AG04450 (cell line): ENCODE measurements at regions not wholly inside any gene's neighbourhood (a gene's known extent, or its start where the extent isn't known, plus 50 kb on each side); places are given as distances from the start of the nearest gene placed in this dataset.

Source experiments
- CTCF ChIA-PET: fragments of 300-600, 350-600 bp; formaldehyde crosslinking; extraction: SDS; loops from one replicate; lab custom pipeline; 2022; ENCODE audit warnings: antibody characterized with exemption, inconsistent platforms; lab: Charles Lee
- POLR2A ChIA-PET: fragments of 350-600 bp; formaldehyde crosslinking; extraction: SDS; loops from one replicate; lab custom pipeline; 2021; ENCODE audit warnings: antibody characterized with exemption, inconsistent platforms; lab: Yijun Ruan, JAX
- DNase-seq: peaks from one replicate; pipeline ENCODE4 v3.0.0-alpha.2; 2011; ENCODE audit warnings: low read depth, low spot score
- H3K27ac ChIP-seq: one replicate; pipeline ENCODE4 v1.5.1; 2012; ENCODE audit warnings: low read depth, low read length, control low read depth
- H3K27me3 ChIP-seq: one replicate; pipeline ENCODE4 v1.6.0; 2012; ENCODE audit warnings: low read length; ENCODE audit not compliant: control insufficient read depth, insufficient read depth
- H3K4me3 ChIP-seq: 2 replicates; pipeline ENCODE4 v1.5.1; 2011; ENCODE audit warnings: mild to moderate bottlenecking, low read depth, low read length, control low read depth
- H3K9me3 ChIP-seq: 2 replicates; pipeline ENCODE4 v1.5.1; 2012; ENCODE audit warnings: low read length; ENCODE audit not compliant: control insufficient read depth, insufficient read depth
- CTCF ChIP-seq: IDR thresholded peaks from 2 replicates; pipeline ENCODE4 v1.5.1; 2011; ENCODE audit warnings: low read depth, low read length, control low read depth, inconsistent platforms

GRCh38 chr13:26953291-26953690, 192.7 kb upstream of the GPR12 start:
- Histone ChIP-seq H3K4me3 (no peak overlapping the region), H3K27me3 (peaks cover 32% of the 10 kb centered on the region), H3K27ac (no peak overlapping the region), H3K9me3 (no peaks in the 10 kb centered on the region)
- CTCF ChIA-PET: interaction anchor here (2.0 kb wide), 1 partner anchor 23 kb away, joined by 9 read pairs; no protein-coding TSS in a partner anchor
- POLR2A ChIA-PET: no interaction called here
- no peak for DNase-seq
- no peak for TF ChIP-seq CTCF

- H3K27ac ChIP-seq: no peak overlapping the region
- ChIA-PET POLR2A (no interaction called here), CTCF (interaction anchor here (0.8 to 9.6 kb wide), 3 partner anchors 22 to 874 kb away, joined by 3 to 216 read pairs (median 9); no protein-coding TSS in a partner anchor)
- TF ChIP-seq CTCF: no peak
- H3K4me3 ChIP-seq: no peak overlapping the region
- DNase-seq: no peak
- H3K27me3 ChIP-seq: peaks cover 29% of the 10 kb centered on the region
- no peaks in the 10 kb centered on the region for H3K9me3 ChIP-seq
These were observed 192.1 kb upstream of the GPR12 start for GRCh38 chr13:26952551-26953143.

GRCh38 chr13:26951581-26952177, 191.1 kb upstream of the GPR12 start:
- DNase-seq: no peak
- no peaks in the 10 kb centered on the region for H3K9me3 ChIP-seq
- ChIA-PET POLR2A (no interaction called here), CTCF (interaction anchor here (0.7 to 9.6 kb wide), 4 partner anchors 21 to 875 kb away, joined by 3 to 216 read pairs (median 6); no protein-coding TSS in a partner anchor)
- H3K27me3 ChIP-seq: peaks cover 23% of the 10 kb centered on the region
- H3K4me3 ChIP-seq: no peak overlapping the region
- no peak overlapping the region for H3K27ac ChIP-seq
- no peak for TF ChIP-seq CTCF

GRCh38 chr13:26950968-26951367, 190.4 kb upstream of the GPR12 start:
- no peaks in the 10 kb centered on the region for H3K9me3 ChIP-seq
- no peak overlapping the region for H3K27ac ChIP-seq
- ChIA-PET CTCF (interaction anchor here (0.7 to 9.6 kb wide), 3 partner anchors 33 to 423 kb away, joined by 3 to 216 read pairs (median 79); no protein-coding TSS in a partner anchor), POLR2A (no interaction called here)
- no peak overlapping the region for H3K4me3 ChIP-seq
- no peak for DNase-seq
- peaks cover 17% of the 10 kb centered on the region for H3K27me3 ChIP-seq
- TF ChIP-seq CTCF: no peak

DNA sequence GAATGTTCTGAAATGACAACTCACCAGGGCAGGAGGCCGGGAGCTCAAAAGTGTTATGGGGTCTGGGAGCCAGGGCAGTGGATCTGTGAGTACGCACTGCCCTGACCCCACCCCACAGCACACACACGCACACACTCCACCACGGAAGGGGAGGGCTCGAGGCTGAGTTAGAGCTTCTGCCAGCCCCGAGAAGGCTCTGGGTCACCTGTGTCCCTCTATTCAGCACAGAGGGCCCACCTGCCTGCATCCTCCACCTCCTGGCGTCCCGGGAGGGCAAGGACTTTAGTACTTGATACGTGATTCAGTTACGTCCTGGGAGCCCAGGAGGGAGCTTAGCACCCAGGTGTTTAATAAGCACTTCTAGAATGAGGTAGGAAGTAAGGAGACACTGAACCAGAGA, 190.0 kb upstream of the GPR12 start:
- DNase-seq: no peak
- Histone ChIP-seq H3K4me3 (no peak overlapping the region), H3K27me3 (peaks cover 16% of the 10 kb centered on the region), H3K9me3 (no peaks in the 10 kb centered on the region), H3K27ac (no peak overlapping the region)
- TF ChIP-seq CTCF: no peak
- ChIA-PET POLR2A (no interaction called here), CTCF (interaction anchor here (0.9 to 9.6 kb wide), 5 partner anchors 20 to 1047 kb away, joined by 3 to 216 read pairs (median 7); no protein-coding TSS in a partner anchor)
